ENCODE measurements at regions not wholly inside any gene's neighbourhood (a gene's known extent, or its start where the extent isn't known, plus 50 kb on each side); places are given as distances from the start of the nearest gene placed in this dataset.

DNA sequence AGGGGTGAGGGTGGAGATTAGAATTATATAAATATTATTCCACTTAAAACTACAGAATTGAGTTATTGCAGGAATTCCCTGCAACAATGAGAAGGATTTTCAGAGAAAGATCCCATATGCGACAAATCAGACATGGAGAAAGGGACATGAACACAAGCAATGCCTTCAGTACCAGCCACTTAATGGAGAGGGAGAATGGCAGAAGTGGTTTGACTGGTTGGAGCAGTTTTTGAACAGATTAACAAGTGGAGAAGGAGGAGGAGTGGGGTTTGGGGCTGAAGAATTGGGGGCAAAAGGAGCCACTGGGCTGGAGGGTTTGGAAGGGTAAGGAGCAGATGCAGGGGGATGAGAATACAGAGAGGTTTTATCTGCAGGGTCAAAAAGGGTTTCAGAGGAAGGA lies 620.9 kb upstream of the PTPRD start:
- intact Hi-C loops (cut with micrococcal nuclease; ENCODE audit: unreplicated experiment), result no loop called here
- ChIA-PET CTCF (ENCODE audit: unreplicated experiment) (no interaction called here), POLR2A (no interaction called here)
- Histone ChIP-seq H3K79me2 (ENCODE audit: insufficient read depth, low read depth, low read length) (no peaks in the 10 kb centered on the region), H3K4me2 (ENCODE audit: low read length) (no peak overlapping the region), H3K4me3 (ENCODE audit: low read depth, low read length, poor library complexity, severe bottlenecking) (no peak overlapping the region), H4K20me1 (ENCODE audit: insufficient read depth, low read length) (no peaks in the 10 kb centered on the region), H3K9me2 (ENCODE audit: insufficient read depth, low read length) (no peaks in the 10 kb centered on the region), H3K27ac (ENCODE audit: low read depth, low read length, poor library complexity, severe bottlenecking) (no peak overlapping the region), H3K9me3 (ENCODE audit: low read length) (no peaks in the 10 kb centered on the region), H3K36me3 (ENCODE audit: insufficient read depth, low read length) (no peaks in the 10 kb centered on the region), H3K4me1 (ENCODE audit: insufficient read depth, low read length, poor library complexity, severe bottlenecking) (no peaks in the 10 kb centered on the region), H2AFZ (ENCODE audit: low read length) (no peak overlapping the region)
- no TSS peak for BruUV-seq (replicated peaks)
- DNase-seq (ENCODE audit: low spot score), result no peak
- TF ChIP-seq, protein P1, sequence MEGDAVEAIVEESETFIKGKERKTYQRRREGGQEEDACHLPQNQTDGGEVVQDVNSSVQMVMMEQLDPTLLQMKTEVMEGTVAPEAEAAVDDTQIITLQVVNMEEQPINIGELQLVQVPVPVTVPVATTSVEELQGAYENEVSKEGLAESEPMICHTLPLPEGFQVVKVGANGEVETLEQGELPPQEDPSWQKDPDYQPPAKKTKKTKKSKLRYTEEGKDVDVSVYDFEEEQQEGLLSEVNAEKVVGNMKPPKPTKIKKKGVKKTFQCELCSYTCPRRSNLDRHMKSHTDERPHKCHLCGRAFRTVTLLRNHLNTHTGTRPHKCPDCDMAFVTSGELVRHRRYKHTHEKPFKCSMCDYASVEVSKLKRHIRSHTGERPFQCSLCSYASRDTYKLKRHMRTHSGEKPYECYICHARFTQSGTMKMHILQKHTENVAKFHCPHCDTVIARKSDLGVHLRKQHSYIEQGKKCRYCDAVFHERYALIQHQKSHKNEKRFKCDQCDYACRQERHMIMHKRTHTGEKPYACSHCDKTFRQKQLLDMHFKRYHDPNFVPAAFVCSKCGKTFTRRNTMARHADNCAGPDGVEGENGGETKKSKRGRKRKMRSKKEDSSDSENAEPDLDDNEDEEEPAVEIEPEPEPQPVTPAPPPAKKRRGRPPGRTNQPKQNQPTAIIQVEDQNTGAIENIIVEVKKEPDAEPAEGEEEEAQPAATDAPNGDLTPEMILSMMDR (conservative IDR thresholded peaks at IDR 0.05; ENCODE audit: low read length), result no peak
- no peak for TF ChIP-seq EZH2phosphoT487 (IDR thresholded peaks at IDR 0.05; ENCODE audit: borderline replicate concordance, low read depth, low read length)

- POLR2A ChIA-PET, result no interaction called here
- CTCF ChIA-PET (ENCODE audit: unreplicated experiment), result no interaction called here
- Histone ChIP-seq H3K9me2 (ENCODE audit: insufficient read depth, low read length) (no peaks in the 10 kb centered on the region), H3K4me3 (ENCODE audit: low read depth, low read length, poor library complexity, severe bottlenecking) (no peak overlapping the region), H3K27ac (ENCODE audit: low read depth, low read length, poor library complexity, severe bottlenecking) (no peak overlapping the region), H2AFZ (ENCODE audit: low read length) (no peak overlapping the region), H3K36me3 (ENCODE audit: insufficient read depth, low read length) (no peaks in the 10 kb centered on the region), H4K20me1 (ENCODE audit: insufficient read depth, low read length) (no peaks in the 10 kb centered on the region), H3K9me3 (ENCODE audit: low read length) (no peaks in the 10 kb centered on the region), H3K4me1 (ENCODE audit: insufficient read depth, low read length, poor library complexity, severe bottlenecking) (no peaks in the 10 kb centered on the region), H3K4me2 (ENCODE audit: low read length) (no peak overlapping the region), H3K79me2 (ENCODE audit: insufficient read depth, low read depth, low read length) (no peaks in the 10 kb centered on the region)
- TF ChIP-seq EZH2phosphoT487 (IDR thresholded peaks at IDR 0.05; ENCODE audit: borderline replicate concordance, low read depth, low read length), result no peak
- TF ChIP-seq, protein P1 (conservative IDR thresholded peaks at IDR 0.05; ENCODE audit: low read length), result no peak
- DNase-seq (ENCODE audit: low spot score), result no peak
- no TSS peak for BruUV-seq (replicated peaks)
- intact Hi-C loops (cut with micrococcal nuclease; ENCODE audit: unreplicated experiment), result no loop called here
These were observed 622.3 kb upstream of the PTPRD start for GRCh38 chr9:11235061-11235460.

- TF ChIP-seq, protein P1 (conservative IDR thresholded peaks at IDR 0.05; ENCODE audit: low read length), result no peak
- TF ChIP-seq EZH2phosphoT487 (IDR thresholded peaks at IDR 0.05; ENCODE audit: borderline replicate concordance, low read depth, low read length), result no peak
- intact Hi-C loops (cut with micrococcal nuclease; ENCODE audit: unreplicated experiment), result no loop called here
- no peak overlapping the region for H3K4me3 ChIP-seq (ENCODE audit: low read depth, low read length, poor library complexity, severe bottlenecking)
- no peak for DNase-seq (ENCODE audit: low spot score)
- H3K79me2 ChIP-seq (ENCODE audit: insufficient read depth, low read depth, low read length), result no peaks in the 10 kb centered on the region
- H4K20me1 ChIP-seq (ENCODE audit: insufficient read depth, low read length), result no peaks in the 10 kb centered on the region
- BruUV-seq (replicated peaks), result no TSS peak
- H3K9me2 ChIP-seq (ENCODE audit: insufficient read depth, low read length), result no peaks in the 10 kb centered on the region
- H3K36me3 ChIP-seq (ENCODE audit: insufficient read depth, low read length), result no peaks in the 10 kb centered on the region
- no peak overlapping the region for H2AFZ ChIP-seq (ENCODE audit: low read length)
- H3K27ac ChIP-seq (ENCODE audit: low read depth, low read length, poor library complexity, severe bottlenecking), result no peak overlapping the region
- H3K4me2 ChIP-seq (ENCODE audit: low read length), result no peak overlapping the region
- H3K4me1 ChIP-seq (ENCODE audit: insufficient read depth, low read length, poor library complexity, severe bottlenecking), result no peaks in the 10 kb centered on the region
- POLR2A ChIA-PET, result no interaction called here
- peaks cover under 1% of the 10 kb centered on the region; the same call in 1 of the 2 replicates for H3K9me3 ChIP-seq (ENCODE audit: low read length)
- CTCF ChIA-PET (ENCODE audit: unreplicated experiment), result no interaction called here
These were observed 629.0 kb upstream of the PTPRD start for GRCh38 chr9:11241779-11242178.

Data from OCI-LY7 (cell line).